Esophagus squamous epithelium (tissue), 5 donors: ENCODE measurements at regions not wholly inside any gene's neighbourhood (a gene's known extent, or its start where the extent isn't known, plus 50 kb on each side); places are given as distances from the start of the nearest gene placed in this dataset.
"Not testable (repeated sequence)": the region's sequence is repeated elsewhere in the genome, so short reads cannot be mapped to it uniquely, and the experiment has no call there.

Experiments
- DNase-seq: peaks from one replicate; lab custom pipeline; 2025; lab: John Stamatoyannopoulos, UW
- H3K27ac ChIP-seq, 4 donors: fragments of 200-600 bp; sonication (generic); one replicate each; pipeline ENCODE4 v1.5.1; 2016 to 2019; ENCODE audit warnings: mild to moderate bottlenecking in 1 of 4
- H3K27me3 ChIP-seq, 4 donors: fragments of 200-600 bp; sonication (generic); 1 replicate in 3 of 4; 2 replicates in 1 of 4; pipeline versions ENCODE4 v1.5.1 to v1.6.0; 2017 to 2021; ENCODE audit warnings: antibody characterized with exemption in 1 of 4
- H3K36me3 ChIP-seq, 3 donors: fragments of 200-600 bp; sonication (generic); one replicate each; pipeline ENCODE4 v1.5.1; 2016 to 2019
- H3K4me1 ChIP-seq, 3 donors: fragments of 200-600 bp; sonication (generic); one replicate each; pipeline ENCODE4 v1.5.1; 2017 to 2019
- H3K4me3 ChIP-seq, 4 donors: fragments of 200-600 bp; sonication (generic); 1 replicate in 3 of 4; 2 replicates in 1 of 4; pipeline ENCODE4 v1.5.1; 2016 to 2019; ENCODE audit warnings: mild to moderate bottlenecking in 2 of 4, moderate library complexity in 1 of 4
- H3K9me3 ChIP-seq, 3 donors: fragments of 200-600 bp; sonication (generic); one replicate each; pipeline ENCODE4 v1.5.1; 2016 to 2019
- CTCF ChIP-seq, 6 experiments: fragments of 450-650 bp in 4 of 6; fragments of 200-600 bp in 2 of 6; sonication (generic) in 2 of 6; IDR thresholded peaks; one replicate each; pipeline ENCODE4 v1.5.1; 2016 to 2019; ENCODE audit warnings: antibody characterized with exemption in 6 of 6, mild to moderate bottlenecking in 4 of 6, moderate library complexity in 4 of 6
- POLR2A ChIP-seq, 4 donors: fragments of 450-650 bp; IDR thresholded peaks; one replicate each; pipeline ENCODE4 v1.6.1; 2017; ENCODE audit warnings: antibody characterized with exemption in 4 of 4, mild to moderate bottlenecking in 4 of 4, moderate library complexity in 3 of 4
- WGBS, 2 donors: methylation state at CpG; one replicate each; pipeline ENCODE4 v1.1.5; 2018; 5-methylcytosine and 5-hydroxymethylcytosine counted together
- intact Hi-C: fragments of 100-400 bp; cut with DNase I; formaldehyde crosslinking; loops from one replicate; pipeline ENCODE4 v1.15.0; 2022
- donor health status: DM: yes; HTN: yes; CAD: no.

- intact Hi-C loops = no loop called here
- whole genome bisulfite sequencing, 2 donors = 19 to 42% methylated on average over 3 of the region's 3 CpGs
- Histone ChIP-seq H3K27me3 (no peaks in the 10 kb centered on the region), H3K4me1 (no peaks in the 10 kb centered on the region), H3K36me3 (no peaks in the 10 kb centered on the region), H3K27ac (no peak overlapping the region), H3K4me3 (no peak overlapping the region), H3K9me3 (no peaks in the 10 kb centered on the region)
- DNase-seq = no peak
- TF ChIP-seq CTCF (IDR thresholded peaks at IDR 0.05) (no peak), POLR2A (IDR thresholded peaks at IDR 0.05) (no peak)
Observed at GRCh38 chr11:87712802-87713202, 462.4 kb downstream of the RAB38 start.

GRCh38 chr11:87712391-87712790, 462.9 kb downstream of the RAB38 start:
- intact Hi-C loops = no loop called here
- Histone ChIP-seq H3K36me3 (no peaks in the 10 kb centered on the region), H3K27me3 (no peaks in the 10 kb centered on the region), H3K4me3 (no peak overlapping the region), H3K27ac (no peak overlapping the region), H3K9me3 (no peaks in the 10 kb centered on the region), H3K4me1 (no peaks in the 10 kb centered on the region)
- TF ChIP-seq POLR2A (IDR thresholded peaks at IDR 0.05) (no peak), CTCF (IDR thresholded peaks at IDR 0.05) (no peak)
- WGBS, 2 donors = 33 to 43% methylated on average over 3 of the region's 3 CpGs
- DNase-seq = no peak

GRCh38 chr11:87703589-87703988, 471.7 kb downstream of the RAB38 start:
- intact Hi-C loops, H3K27me3 ChIP-seq, H3K4me3 ChIP-seq, DNase-seq, H3K27ac ChIP-seq, H3K4me1 ChIP-seq, H3K36me3 ChIP-seq: not testable (repeated sequence)
- 86 to 100% methylated on average over 1 to 10 of the region's 12 CpGs for WGBS, 2 donors
- H3K9me3 ChIP-seq = peaks cover 0 to 10% (median 6%) of the 10 kb centered on the region in 3 donors

- no peak for TF ChIP-seq CTCF (IDR thresholded peaks at IDR 0.05)
- no peak for TF ChIP-seq POLR2A (IDR thresholded peaks at IDR 0.05)
- DNase-seq = no peak
- 40 to 50% methylated on average over 1 of the region's 1 CpG for WGBS, 2 donors
- Histone ChIP-seq H3K36me3 (no peaks in the 10 kb centered on the region), H3K27ac (no peak overlapping the region), H3K4me1 (no peaks in the 10 kb centered on the region), H3K9me3 (no peaks in the 10 kb centered on the region), H3K27me3 (no peaks in the 10 kb centered on the region), H3K4me3 (no peak overlapping the region)
- intact Hi-C loops = no loop called here
Observed at GRCh38 chr11:87675993-87676392, 499.2 kb downstream of the RAB38 start.

GRCh38 chr11:87666730-87667129, 508.5 kb downstream of the RAB38 start:
- Histone ChIP-seq H3K4me3 (no peak overlapping the region), H3K9me3 (no peaks in the 10 kb centered on the region), H3K36me3 (no peaks in the 10 kb centered on the region), H3K4me1 (no peaks in the 10 kb centered on the region), H3K27ac (no peak overlapping the region), H3K27me3 (no peaks in the 10 kb centered on the region)
- 74 to 79% methylated on average over 6 of the region's 6 CpGs for WGBS, 2 donors
- intact Hi-C loops = no loop called here
- no peak for TF ChIP-seq POLR2A (IDR thresholded peaks at IDR 0.05)
- TF ChIP-seq CTCF (IDR thresholded peaks at IDR 0.05) = no peak
- no peak for DNase-seq

- intact Hi-C loops = no loop called here
- H3K27ac ChIP-seq = no peak overlapping the region
- H3K27me3 ChIP-seq = no peaks in the 10 kb centered on the region
- no peaks in the 10 kb centered on the region for H3K9me3 ChIP-seq
- TF ChIP-seq POLR2A (IDR thresholded peaks at IDR 0.05) (no peak), CTCF (IDR thresholded peaks at IDR 0.05) (no peak)
- no peaks in the 10 kb centered on the region for H3K4me1 ChIP-seq
- H3K4me3 ChIP-seq = no peak overlapping the region
- H3K36me3 ChIP-seq = no peaks in the 10 kb centered on the region
- DNase-seq = no peak
Observed at GRCh38 chr11:87662287-87662686, 513.0 kb downstream of the RAB38 start.
